ENCODE measurements at regions not wholly inside any gene's neighbourhood (a gene's known extent, or its start where the extent isn't known, plus 50 kb on each side); places are given as distances from the start of the nearest gene placed in this dataset.

- H3K4me3 ChIP-seq (ENCODE audit: low read depth, low read length): no peak overlapping the region
- TF ChIP-seq MAX (IDR thresholded peaks at IDR 0.05; ENCODE audit: low read depth, low read length) (no peak), CTCF (IDR thresholded peaks at IDR 0.05; ENCODE audit: low read depth, low read length) (no peak), POLR2A (IDR thresholded peaks at IDR 0.05; ENCODE audit: extremely low read depth, insufficient read length) (no peak), MYC (IDR thresholded peaks at IDR 0.05; ENCODE audit: low read depth, low read length) (no peak)
- no peak for DNase-seq (ENCODE audit: low read depth)
These were observed 508.4 kb downstream of the ZEB2 start for GRCh38 chr2:144011553-144011952.

GRCh38 chr2:144011098-144011497, 508.8 kb downstream of the ZEB2 start:
- no peak overlapping the region for H3K4me3 ChIP-seq (ENCODE audit: low read depth, low read length)
- no peak for TF ChIP-seq CTCF (IDR thresholded peaks at IDR 0.05; ENCODE audit: low read depth, low read length)
- TF ChIP-seq MAX (IDR thresholded peaks at IDR 0.05; ENCODE audit: low read depth, low read length): no peak
- no peak for TF ChIP-seq POLR2A (IDR thresholded peaks at IDR 0.05; ENCODE audit: extremely low read depth, insufficient read length)
- no peak for TF ChIP-seq MYC (IDR thresholded peaks at IDR 0.05; ENCODE audit: low read depth, low read length)
- no peak for DNase-seq (ENCODE audit: low read depth)

- no peak for TF ChIP-seq POLR2A (IDR thresholded peaks at IDR 0.05; ENCODE audit: extremely low read depth, insufficient read length)
- TF ChIP-seq MAX (IDR thresholded peaks at IDR 0.05; ENCODE audit: low read depth, low read length): no peak
- TF ChIP-seq CTCF (IDR thresholded peaks at IDR 0.05; ENCODE audit: low read depth, low read length): no peak
- no peak for TF ChIP-seq MYC (IDR thresholded peaks at IDR 0.05; ENCODE audit: low read depth, low read length)
- no peak overlapping the region for H3K4me3 ChIP-seq (ENCODE audit: low read depth, low read length)
- DNase-seq (ENCODE audit: low read depth): no peak
These were observed 509.7 kb downstream of the ZEB2 start for GRCh38 chr2:144010096-144010836.

GRCh38 chr2:144006139-144006538, 513.8 kb downstream of the ZEB2 start:
- no peak overlapping the region for H3K4me3 ChIP-seq (ENCODE audit: low read depth, low read length)
- no peak for TF ChIP-seq POLR2A (IDR thresholded peaks at IDR 0.05; ENCODE audit: extremely low read depth, insufficient read length)
- no peak for TF ChIP-seq MAX (IDR thresholded peaks at IDR 0.05; ENCODE audit: low read depth, low read length)
- TF ChIP-seq CTCF (IDR thresholded peaks at IDR 0.05; ENCODE audit: low read depth, low read length): no peak
- no peak for TF ChIP-seq MYC (IDR thresholded peaks at IDR 0.05; ENCODE audit: low read depth, low read length)
- no peak for DNase-seq (ENCODE audit: low read depth)

- TF ChIP-seq POLR2A (IDR thresholded peaks at IDR 0.05; ENCODE audit: extremely low read depth, insufficient read length): no peak
- no peak for TF ChIP-seq CTCF (IDR thresholded peaks at IDR 0.05; ENCODE audit: low read depth, low read length)
- TF ChIP-seq MAX (IDR thresholded peaks at IDR 0.05; ENCODE audit: low read depth, low read length): no peak
- no peak for TF ChIP-seq MYC (IDR thresholded peaks at IDR 0.05; ENCODE audit: low read depth, low read length)
- no peak overlapping the region for H3K4me3 ChIP-seq (ENCODE audit: low read depth, low read length)
- no peak for DNase-seq (ENCODE audit: low read depth)
These were observed 515.2 kb downstream of the ZEB2 start for GRCh38 chr2:144004742-144005141.
